Right kidney (tissue), 1 donor: ENCODE measurements at regions not wholly inside any gene's neighbourhood (a gene's known extent, or its start where the extent isn't known, plus 50 kb on each side); places are given as distances from the start of the nearest gene placed in this dataset.
"Not testable (repeated sequence)": the region's sequence is repeated elsewhere in the genome, so short reads cannot be mapped to it uniquely, and the experiment has no call there.

ENCODE experiments used
- DNase-seq: peaks from one replicate; pipeline ENCODE4 v3.0.0-alpha.2; 2016

- no peak for DNase-seq
Observed at GRCh38 chr14:48563489-48563888, 888.1 kb upstream of the MDGA2 start.

GRCh38 chr14:48561438-48561837 is 886.0 kb upstream of the MDGA2 start:
- DNase-seq: not testable (repeated sequence)

DNA sequence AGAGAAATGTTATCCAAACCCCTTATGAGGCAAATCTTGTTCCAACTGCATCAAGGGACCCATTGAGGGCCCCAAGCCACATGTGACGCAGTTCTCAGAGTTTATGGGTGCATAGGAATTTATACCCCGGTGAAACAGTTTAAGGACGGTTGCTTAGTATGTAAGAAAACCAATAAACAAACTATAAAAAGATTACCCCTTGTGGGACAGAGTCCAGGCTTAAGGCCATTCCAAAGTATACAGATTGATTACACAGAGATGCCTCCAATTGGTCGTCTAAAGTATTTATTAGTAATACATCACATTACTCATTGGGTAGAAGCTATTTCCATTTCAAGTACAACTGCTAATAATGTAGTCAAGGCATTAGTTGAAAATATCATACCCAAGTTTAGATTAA is 885.0 kb upstream of the MDGA2 start:
- DNase-seq: no peak

DNA sequence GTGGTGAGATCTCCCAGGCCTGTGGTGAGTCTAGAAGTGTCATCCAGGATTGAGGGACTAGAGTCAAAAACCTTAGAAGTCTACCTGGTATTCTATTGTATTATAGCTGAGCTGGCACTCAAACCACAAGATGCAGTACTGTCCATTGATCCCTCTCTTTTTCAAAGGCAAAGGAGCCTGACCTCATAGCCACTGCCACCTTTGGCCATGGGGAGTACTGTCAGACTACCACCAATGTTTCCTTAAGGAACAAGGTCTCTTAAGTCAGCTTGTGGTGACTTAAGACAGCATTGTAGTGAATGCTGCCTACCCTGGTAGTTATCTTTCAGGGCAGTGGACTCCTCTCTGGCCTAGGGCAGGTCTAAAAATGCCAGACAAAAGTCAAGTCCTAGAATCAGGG is 878.0 kb upstream of the MDGA2 start:
- no peak for DNase-seq

- no peak for DNase-seq
Observed at GRCh38 chr14:48546996-48547395, 871.6 kb upstream of the MDGA2 start.

DNA sequence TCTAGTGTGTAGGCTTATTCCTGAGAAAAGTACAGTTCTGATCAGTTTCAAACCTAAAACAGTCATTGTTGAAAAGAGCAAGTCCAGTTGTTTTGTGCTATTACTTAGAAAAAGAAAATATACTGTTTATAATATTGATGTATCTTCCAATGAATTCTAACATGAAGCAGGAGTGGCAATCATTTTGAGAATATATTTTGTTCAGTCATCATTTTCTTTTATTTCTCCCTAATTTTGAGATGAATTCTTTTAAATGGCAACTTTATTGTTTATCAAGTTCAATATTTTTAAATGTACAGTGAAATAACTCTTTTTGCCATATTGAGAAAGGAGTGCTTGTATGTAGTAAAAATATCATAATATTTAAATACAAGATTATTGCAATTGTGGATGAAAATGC is 862.2 kb upstream of the MDGA2 start:
- DNase-seq: no peak

DNA sequence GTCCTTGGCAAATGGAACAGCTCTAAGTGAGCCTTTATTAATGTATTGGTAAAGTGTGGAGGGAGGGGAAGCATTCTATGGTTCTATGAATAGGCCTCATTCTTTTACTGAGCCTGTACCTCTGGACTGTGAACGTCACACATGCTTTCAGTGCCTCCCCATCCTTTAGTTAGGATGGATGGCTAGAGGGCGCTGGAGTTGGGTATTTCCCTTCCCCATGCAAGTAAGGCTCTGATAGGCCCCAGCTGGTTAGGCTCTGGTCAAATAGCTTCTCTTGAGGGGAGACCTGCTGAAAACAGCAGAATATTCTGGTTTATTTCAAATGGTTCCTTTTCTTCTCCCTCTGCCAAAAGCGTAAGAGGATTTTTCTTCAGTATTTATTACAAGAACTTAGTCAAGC is 860.9 kb upstream of the MDGA2 start:
- no peak for DNase-seq

- DNase-seq: no peak
Observed at GRCh38 chr14:48527832-48528231, 852.4 kb upstream of the MDGA2 start.

DNA sequence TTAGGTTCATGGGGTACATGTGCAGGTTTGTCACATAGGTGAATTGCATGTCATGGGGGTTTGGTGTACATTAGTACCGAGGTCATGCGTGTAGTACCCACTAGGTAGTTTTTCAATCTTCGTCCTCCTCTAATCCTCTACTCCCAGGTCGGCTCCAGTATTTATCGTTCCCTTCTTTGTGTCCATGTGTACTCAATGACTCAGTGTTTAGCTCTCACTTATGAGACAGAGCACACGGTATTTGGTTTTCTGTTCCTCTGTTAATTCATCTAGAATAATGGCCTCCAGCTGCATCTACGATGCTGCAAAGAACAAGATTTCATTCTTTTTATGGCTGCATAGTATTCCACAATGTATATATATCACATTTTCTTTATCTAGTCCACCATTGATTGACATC is 850.9 kb upstream of the MDGA2 start:
- no peak for DNase-seq

DNA sequence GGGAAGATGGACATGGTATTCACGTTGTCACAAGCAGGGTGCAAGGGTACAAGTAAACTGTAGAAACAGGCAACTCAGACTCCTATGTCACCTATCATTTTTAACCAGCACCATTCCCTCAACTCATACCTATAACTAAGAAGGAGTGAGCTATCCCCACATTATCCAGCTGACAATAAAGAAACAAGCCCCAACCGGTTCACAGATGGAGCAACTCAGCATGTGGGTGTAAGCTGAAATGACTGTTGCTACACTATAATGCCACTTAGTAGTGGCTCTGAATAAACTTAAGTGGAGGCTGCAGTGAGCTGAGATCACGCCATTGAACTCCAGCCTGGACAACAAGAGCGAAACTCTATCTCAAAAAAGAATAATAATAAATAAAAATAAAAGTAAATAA is 829.5 kb upstream of the MDGA2 start:
- DNase-seq: no peak

- no peak for DNase-seq
Observed at GRCh38 chr14:48490756-48491155, 815.4 kb upstream of the MDGA2 start.

DNA sequence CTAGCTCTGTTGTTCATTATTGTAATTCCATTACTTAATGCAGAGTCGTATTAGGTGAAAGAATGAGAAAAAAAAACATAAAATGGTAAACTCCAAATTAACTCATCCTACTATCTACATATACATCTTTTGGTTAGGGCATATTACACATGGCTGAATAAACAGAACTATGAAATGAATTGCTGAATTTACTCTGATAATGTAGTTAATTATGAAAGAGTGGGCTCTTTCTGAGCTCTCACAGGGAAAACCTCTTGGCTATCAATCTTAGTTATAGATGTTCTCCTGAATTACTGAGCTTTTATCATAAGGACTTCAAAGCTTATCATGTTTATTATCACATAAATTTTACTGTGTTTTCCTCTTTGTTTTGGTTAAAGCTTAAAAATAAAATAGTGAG is 798.5 kb upstream of the MDGA2 start:
- no peak for DNase-seq

- no peak for DNase-seq
Observed at GRCh38 chr14:48456051-48456450, 780.6 kb upstream of the MDGA2 start.

- DNase-seq: no peak
Observed at GRCh38 chr14:48454887-48455286, 779.5 kb upstream of the MDGA2 start.

DNA sequence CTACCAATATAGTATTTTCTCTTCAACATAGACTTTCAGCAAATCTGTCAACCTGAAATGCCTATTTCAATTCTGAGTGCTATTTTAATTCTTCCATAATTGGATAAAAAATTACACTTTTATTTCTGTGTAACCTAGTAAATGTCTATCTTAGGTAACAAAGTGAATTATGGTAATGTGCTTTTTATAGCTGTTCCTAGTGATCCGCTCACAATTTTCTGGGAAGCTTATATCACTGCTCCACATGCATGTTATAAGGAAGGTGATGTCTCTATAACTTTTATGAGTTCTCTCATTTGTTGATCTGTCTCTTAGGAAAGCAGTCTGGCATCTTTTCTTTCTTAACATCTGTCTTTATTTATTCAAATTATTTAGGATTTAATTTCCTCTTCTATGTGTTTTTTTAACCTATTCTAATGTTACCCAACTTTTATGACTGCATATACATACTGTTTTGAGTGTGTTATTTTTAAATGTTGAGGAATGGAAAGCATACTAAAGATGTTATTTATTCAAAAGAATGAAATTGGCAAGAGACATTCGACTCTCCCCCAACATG is 777.1 kb upstream of the MDGA2 start:
- DNase-seq: no peak

DNA sequence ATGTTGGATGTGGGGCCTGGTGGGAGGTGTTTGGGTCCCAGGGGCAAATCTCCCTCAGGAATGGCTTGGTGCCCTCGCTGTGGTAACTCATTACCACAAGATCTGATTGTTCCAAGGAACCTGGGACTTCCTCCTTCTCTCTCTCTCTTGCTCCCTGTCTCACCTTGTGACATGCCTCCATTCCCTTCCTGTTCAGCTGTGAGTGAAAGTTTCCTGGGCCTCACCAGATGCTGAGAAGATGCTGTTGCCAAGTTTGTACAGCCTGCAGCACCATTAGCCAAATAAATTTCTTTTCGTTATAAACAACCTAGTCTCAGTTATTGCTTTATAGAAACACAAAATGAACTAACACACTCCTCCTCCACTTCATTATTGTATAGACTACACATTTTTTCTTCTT is 759.8 kb upstream of the MDGA2 start:
- DNase-seq: no peak

GRCh38 chr14:48430805-48431204 is 755.4 kb upstream of the MDGA2 start:
- DNase-seq: no peak

GRCh38 chr14:48429512-48429911 is 754.1 kb upstream of the MDGA2 start:
- no peak for DNase-seq

DNA sequence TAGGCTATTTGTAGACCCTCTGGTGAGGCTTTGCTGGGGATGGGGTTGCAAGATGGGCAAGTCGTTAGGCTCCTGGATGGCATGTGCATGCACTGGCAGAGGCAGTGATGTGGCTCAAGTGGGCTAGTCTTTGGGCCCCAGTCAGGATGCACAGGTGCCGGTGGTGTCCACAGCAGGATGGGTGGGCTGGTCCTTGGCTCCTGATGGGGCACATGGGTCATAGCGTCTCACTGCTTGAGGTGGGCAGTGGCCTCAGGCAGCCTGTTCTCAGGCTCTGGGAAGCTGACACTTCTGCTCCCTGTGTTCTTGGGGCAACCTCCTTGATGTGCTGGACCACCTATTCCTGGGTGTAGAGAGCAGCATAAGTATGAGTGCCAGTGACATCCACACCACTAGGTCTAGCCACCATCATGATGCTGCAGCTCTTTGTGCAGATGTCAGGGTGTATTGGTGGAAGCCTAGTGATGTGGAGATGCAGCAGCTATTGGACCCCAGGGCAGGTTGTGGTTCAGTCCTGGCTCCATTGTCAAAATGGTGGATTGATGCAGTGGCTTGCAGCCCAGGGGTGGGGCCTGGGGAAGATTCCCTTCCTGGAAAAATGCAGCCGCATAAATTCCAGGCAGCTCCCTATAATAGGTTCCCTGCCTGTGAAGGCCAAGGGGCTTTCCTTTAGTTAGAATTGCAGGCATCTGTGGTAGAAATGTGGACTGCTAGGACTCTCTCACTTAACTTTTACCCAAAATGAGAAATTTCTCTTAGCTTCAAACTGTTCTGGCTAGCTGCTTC is 742.5 kb upstream of the MDGA2 start:
- DNase-seq: no peak

- no peak for DNase-seq
Observed at GRCh38 chr14:48401321-48401720, 725.9 kb upstream of the MDGA2 start.

GRCh38 chr14:48398675-48399282 is 723.4 kb upstream of the MDGA2 start:
- DNase-seq: peak; percentile 17

DNA sequence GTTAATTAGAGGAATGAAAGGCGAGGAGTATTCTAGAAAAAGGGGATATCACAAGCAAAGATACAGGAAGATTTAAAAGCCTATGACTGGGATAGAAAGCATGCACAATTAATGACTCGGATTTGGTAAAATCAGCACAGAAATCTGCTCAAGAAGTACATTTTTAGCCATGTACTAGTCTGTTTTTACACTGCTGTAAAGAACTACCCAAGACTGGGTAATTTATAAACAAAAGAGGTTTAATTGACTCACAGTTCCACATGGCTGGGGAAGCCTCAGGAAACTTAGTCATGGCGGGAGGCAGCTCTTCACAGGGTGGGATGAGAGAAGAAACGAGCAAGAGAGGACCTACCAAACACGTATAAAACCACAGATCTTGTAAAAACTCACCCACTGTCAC is 716.3 kb upstream of the MDGA2 start:
- DNase-seq: no peak

DNA sequence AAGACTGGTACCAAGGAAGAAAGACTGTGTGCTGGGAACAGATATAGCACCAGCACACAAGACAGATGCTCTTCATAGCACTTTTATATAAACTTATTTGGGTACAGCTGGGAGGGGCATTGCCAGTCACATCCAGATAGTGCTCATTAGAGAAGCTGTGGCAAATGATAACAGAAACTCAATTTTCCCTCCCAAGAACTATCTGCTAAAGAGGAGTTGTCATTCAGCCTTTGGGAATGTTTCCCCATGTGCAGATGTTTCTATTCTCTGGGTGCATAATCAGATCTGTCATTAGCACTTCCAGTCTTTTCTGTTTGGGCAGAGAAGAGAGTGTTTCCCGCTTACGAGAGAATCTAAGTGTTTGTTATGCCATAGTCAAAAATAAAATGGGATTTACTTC is 714.9 kb upstream of the MDGA2 start:
- no peak for DNase-seq

DNA sequence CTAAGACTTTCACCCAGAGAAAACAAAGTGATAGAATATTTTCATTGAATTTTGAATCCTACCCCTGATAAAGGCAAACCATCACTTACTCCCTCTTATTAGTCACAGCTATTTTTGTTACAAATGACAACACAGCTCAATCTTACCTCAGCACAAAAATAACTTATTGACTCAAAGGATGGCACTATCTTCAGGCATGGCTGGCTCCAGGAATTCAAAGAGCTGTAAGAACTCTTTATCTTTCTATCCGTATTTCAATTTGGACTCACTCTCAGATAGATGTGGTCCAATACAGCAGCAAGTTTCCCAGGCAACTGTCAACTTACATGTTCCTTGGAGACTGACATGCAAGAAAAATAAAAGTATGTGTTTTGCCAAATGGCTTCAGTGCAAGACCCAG is 709.4 kb upstream of the MDGA2 start:
- no peak for DNase-seq
